Adipose tissue (tissue), 3 donors: ENCODE measurements at regions not wholly inside any gene's neighbourhood (a gene's known extent, or its start where the extent isn't known, plus 50 kb on each side); places are given as distances from the start of the nearest gene placed in this dataset.

Experiments
- H3K27ac ChIP-seq: one replicate; pipeline ENCODE4 v1.5.1; 2013; ENCODE audit warnings: low read depth, low read length
- WGBS, 3 donors: extraction: QIAGEN DNeasy Blood & Tissue Kit; methylation state at CpG; one replicate each; pipeline ENCODE4 v1.1.7; 2013; 5-methylcytosine and 5-hydroxymethylcytosine counted together
- donor health status: healthy with polysubstance abuse.
- donor health status: Bipolar disorder and iron deficiency.
- donor health status: healthy.

DNA sequence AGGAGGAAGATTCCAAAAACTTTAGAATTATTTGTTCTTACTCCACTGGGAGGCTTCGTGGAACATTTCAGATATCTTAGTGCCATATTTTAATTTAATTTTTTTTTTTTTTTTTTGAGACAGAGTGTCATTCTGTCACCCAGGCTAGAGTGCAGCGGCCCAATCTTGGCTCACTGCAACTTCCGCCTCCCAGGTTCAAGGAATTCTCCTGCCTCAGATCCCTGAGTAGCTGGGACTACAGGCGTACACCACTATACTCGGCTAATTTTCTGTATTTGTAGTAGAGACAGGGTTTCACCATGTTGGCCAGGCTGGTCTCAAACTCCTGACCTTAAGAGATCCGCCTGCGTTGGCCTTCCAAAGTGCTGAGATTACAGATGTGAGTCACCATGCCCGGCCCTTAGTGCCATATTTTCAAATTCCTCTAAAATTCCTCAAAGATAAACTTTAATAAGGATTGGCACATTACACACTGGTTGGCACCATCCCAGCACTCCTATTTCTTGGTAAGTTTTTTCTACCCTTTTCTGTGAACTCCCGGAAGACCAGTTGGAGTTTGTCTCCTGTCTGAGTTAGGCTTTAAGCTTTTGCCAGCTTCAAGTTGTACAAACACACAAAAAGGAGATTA is 693.7 kb downstream of the MCTP2 start:
- 65 to 81% (median 74%) methylated on average over 9 of the region's 9 CpGs for WGBS, 3 donors
- H3K27ac ChIP-seq, result no peak overlapping the region

- H3K27ac ChIP-seq, result no peak overlapping the region
- WGBS, 3 donors, result 76 to 83% (median 83%) methylated on average over 3 of the region's 3 CpGs
Measured at GRCh38 chr15:94925680-94926079, 694.3 kb downstream of the MCTP2 start.

- H3K27ac ChIP-seq, result no peak overlapping the region
- WGBS, 3 donors, result 78 to 84% (median 82%) methylated on average over 3 of the region's 3 CpGs
Measured at GRCh38 chr15:94927003-94927402, 695.6 kb downstream of the MCTP2 start.

DNA sequence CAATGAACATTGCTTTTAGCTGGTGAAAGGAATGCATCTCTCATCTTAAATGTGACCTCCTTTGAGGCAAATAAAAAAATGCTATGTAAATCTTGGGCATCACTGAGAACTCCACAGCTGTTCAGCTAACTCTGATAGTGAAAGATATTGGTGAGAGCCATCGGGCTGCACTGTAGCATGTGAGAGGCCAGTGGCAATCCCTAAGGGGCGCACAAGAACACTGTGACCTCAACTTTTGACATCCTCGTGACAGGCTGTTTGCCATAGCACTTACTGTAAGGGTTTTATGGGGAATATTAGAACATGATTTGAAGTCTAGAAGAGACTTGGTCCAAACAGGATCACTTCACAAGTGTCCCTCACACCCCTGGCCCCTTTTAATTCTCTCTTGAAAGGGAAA is 697.9 kb downstream of the MCTP2 start:
- 31 to 81% (median 73%) methylated on average over 3 of the region's 3 CpGs for whole genome bisulfite sequencing, 3 donors
- no peak overlapping the region for H3K27ac ChIP-seq

DNA sequence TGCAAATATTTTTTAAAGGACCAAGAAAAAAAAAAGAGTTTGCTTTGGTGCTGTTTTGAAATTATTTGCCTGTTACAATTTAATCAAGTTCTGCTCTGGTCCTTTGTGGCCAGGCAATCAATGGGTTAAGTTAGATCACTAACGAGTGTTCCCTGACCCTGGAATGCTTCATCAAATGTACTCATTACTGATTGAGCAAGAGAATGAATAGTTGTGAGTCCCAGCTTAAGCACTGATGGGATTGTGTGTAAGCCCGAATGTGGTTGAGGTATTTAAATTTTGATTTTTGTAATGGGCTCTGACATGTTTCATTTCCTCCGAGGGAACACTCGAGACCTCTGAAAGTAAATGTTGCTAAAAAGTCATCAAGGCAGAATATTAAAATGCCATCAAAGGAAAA is 699.1 kb downstream of the MCTP2 start:
- H3K27ac ChIP-seq, result no peak overlapping the region
- 47 to 71% (median 56%) methylated on average over 4 of the region's 4 CpGs for WGBS, 3 donors

- WGBS, 3 donors, result 43 to 76% (median 47%) methylated on average over 4 of the region's 4 CpGs
- H3K27ac ChIP-seq, result no peak overlapping the region
Measured at GRCh38 chr15:94930960-94931359, 699.6 kb downstream of the MCTP2 start.

GRCh38 chr15:94934440-94934839 is 703.1 kb downstream of the MCTP2 start:
- H3K27ac ChIP-seq, result no peak overlapping the region
- WGBS, 3 donors, result 90 to 98% (median 90%) methylated on average over 3 of the region's 3 CpGs

- 69 to 90% (median 83%) methylated on average over 2 of the region's 2 CpGs for WGBS, 3 donors
- no peak overlapping the region for H3K27ac ChIP-seq
Measured at GRCh38 chr15:94937242-94937641, 705.9 kb downstream of the MCTP2 start.

- H3K27ac ChIP-seq, result no peak overlapping the region
Measured at GRCh38 chr15:94943888-94944287, 712.5 kb downstream of the MCTP2 start.

GRCh38 chr15:94951538-94951937 is 720.2 kb downstream of the MCTP2 start:
- H3K27ac ChIP-seq, result no peak overlapping the region
- 68 to 91% (median 82%) methylated on average over 2 of the region's 2 CpGs for WGBS, 3 donors

DNA sequence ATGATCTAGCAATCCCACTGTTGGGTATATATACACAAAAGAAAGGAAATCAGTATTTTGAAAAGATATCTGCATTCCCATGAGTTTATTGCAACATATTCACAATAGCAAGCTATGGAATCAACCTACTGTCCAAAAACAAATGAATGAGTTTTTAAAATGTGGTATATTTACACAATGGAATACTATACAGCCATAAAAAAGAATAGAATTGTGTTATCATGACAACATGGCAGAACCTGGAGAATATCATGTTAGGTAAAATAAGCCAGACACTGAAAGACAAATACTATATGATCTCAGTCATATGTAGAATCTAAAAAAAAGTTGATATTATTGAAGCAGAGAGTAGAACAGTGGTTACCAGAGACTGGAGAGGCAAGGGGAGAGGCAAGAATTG is 732.6 kb downstream of the MCTP2 start:
- no peak overlapping the region for H3K27ac ChIP-seq

- WGBS, 3 donors, result 51 to 61% (median 55%) methylated on average over 3 of the region's 3 CpGs
- H3K27ac ChIP-seq, result no peak overlapping the region
Measured at GRCh38 chr15:94965593-94965992, 734.2 kb downstream of the MCTP2 start.

DNA sequence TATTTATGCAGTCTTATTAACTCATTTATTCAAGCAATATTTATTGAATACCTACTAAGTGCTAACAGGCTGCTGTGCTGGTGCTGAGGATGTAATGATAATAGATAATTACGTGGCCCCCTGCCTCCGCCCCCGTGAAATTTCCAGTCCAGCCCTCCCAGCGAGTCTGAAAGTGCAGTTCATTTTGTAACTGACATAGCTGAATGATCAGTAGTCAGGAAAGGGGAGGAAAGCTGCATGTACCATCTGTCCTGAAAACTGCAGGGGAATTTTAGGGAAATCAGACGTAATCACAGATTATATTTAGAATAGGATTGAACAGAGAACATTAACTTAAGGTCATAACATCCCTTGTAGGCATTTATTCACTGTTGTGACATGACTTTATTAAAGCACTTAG is 736.8 kb downstream of the MCTP2 start:
- WGBS, 3 donors, result 64 to 78% (median 77%) methylated on average over 5 of the region's 5 CpGs
- no peak overlapping the region for H3K27ac ChIP-seq

DNA sequence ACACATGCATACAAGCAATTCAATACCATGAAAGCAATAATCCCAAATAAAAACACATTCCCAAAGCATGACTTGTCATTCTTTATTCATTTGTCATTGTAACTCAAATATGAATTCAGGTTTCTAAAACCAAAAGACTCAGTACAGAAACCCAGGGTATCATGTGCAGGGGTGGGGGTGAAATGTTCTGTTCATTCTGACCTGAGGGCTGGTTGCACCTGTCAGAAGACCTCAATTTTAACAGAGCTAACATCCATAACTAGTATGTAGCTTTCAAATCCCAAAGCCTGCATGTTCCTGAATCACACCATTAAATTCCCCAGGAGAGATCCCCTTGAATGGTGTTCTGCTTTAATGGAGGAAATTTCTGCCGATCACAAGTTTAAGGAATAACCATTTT is 738.7 kb downstream of the MCTP2 start:
- WGBS, 3 donors, result 88 to 96% (median 90%) methylated on average over 1 of the region's 1 CpG
- no peak overlapping the region for H3K27ac ChIP-seq

DNA sequence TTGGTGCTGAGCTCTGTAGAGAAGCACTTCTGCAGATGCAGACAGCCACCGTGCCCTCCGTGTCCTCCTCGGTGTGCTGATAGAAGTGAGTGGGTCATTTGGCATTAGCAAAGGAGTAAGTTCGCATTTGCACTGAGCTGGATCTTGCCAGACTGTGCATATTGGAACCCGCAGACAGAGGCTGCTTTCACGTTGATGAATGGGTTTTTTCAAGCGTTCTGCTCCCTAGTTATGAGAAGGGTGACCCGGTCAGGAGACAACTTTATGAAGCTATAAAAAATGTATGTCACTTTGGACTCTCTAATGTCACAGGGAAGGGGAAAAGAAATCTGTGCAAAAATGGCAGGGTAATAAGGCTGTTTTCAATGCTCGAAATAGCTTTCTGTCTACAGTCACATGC is 739.4 kb downstream of the MCTP2 start:
- no peak overlapping the region for H3K27ac ChIP-seq
- WGBS, 3 donors, result 70 to 78% (median 77%) methylated on average over 9 of the region's 9 CpGs

- WGBS, 3 donors, result 70 to 80% (median 74%) methylated on average over 2 of the region's 2 CpGs
- H3K27ac ChIP-seq, result no peak overlapping the region
Measured at GRCh38 chr15:94972314-94972713, 741.0 kb downstream of the MCTP2 start.

DNA sequence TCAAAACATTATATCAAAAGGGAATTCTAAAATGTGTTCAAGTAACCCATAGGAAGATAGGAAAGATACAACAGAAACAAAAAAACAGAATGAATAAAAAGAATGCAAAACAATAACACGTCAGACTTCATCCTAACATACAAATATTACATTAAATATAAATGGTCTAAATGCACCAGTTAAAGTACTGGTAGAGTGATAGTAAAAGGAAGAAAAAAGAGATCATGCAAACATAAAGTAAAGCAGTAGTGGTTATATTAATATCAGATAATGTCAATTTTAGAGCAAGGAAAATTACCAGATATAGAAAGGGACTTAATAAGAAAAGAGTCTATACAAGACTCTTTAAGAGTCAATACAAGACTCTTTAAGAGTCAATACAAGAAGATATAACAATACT is 755.7 kb downstream of the MCTP2 start:
- H3K27ac ChIP-seq, result no peak overlapping the region
- 78 to 90% (median 89%) methylated on average over 1 of the region's 1 CpG for WGBS, 3 donors

GRCh38 chr15:94991718-94992117 is 760.4 kb downstream of the MCTP2 start:
- 91 to 96% (median 95%) methylated on average over 8 of the region's 8 CpGs for WGBS, 3 donors
- H3K27ac ChIP-seq, result no peak overlapping the region

GRCh38 chr15:95009635-95010034 is 778.3 kb downstream of the MCTP2 start:
- WGBS, 3 donors, result 68 to 92% (median 83%) methylated on average over 1 of the region's 1 CpG
- no peak overlapping the region for H3K27ac ChIP-seq

- no peak overlapping the region for H3K27ac ChIP-seq
Measured at GRCh38 chr15:95013381-95013780, 782.0 kb downstream of the MCTP2 start.
